ENCODE measurements at regions not wholly inside any gene's neighbourhood (a gene's known extent, or its start where the extent isn't known, plus 50 kb on each side); places are given as distances from the start of the nearest gene placed in this dataset.

DNA sequence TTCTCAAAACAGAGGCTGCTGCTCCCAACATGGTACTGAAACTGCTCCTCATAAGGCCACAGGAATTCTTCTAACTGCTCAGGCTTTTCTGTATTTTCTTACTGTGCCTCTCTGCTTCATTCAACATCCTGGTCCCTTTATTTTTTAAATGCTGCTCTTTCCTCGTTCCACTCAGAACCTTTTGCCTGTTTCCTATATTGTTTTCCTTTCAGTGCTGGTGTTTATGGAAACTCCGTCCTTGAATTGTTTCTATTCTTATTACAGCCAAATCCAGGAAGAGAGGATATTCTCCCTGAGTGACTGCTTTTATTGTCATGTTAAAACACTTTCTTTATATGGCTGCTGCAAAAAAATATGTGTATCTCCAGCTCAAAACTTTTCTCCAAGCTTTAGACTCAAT is 173.0 kb upstream of the E2F7 start:
- no peaks in the 10 kb centered on the region for H3K9me3 ChIP-seq (ENCODE audit: insufficient read depth, low read length)
- no peaks in the 10 kb centered on the region for H3K36me3 ChIP-seq (replicated peaks; ENCODE audit: low read depth, low read length)
- no peak overlapping the region for H3K4me3 ChIP-seq (ENCODE audit: low read length)
- H3K27me3 ChIP-seq (ENCODE audit: low read depth, low read length), result no peaks in the 10 kb centered on the region
- no peak overlapping the region for H3K27ac ChIP-seq (ENCODE audit: low read length)
- no peak overlapping the region for H3K9ac ChIP-seq (ENCODE audit: low read length)
- no peaks in the 10 kb centered on the region for H3K79me2 ChIP-seq (ENCODE audit: low read length)
- no peak overlapping the region for H2AFZ ChIP-seq (ENCODE audit: low read depth, low read length)
- H3K4me1 ChIP-seq (ENCODE audit: low read length), result no peaks in the 10 kb centered on the region
- no peak overlapping the region for H3K4me2 ChIP-seq (ENCODE audit: low read length)
- no peaks in the 10 kb centered on the region for H4K20me1 ChIP-seq (ENCODE audit: insufficient read depth, low read length)
- TF ChIP-seq CTCF (IDR thresholded peaks at IDR 0.05; ENCODE audit: low read depth, low read length) (no peak), EZH2phosphoT487 (IDR thresholded peaks at IDR 0.05; ENCODE audit: low read depth) (no peak)

- no peaks in the 10 kb centered on the region for H3K36me3 ChIP-seq (replicated peaks; ENCODE audit: low read depth, low read length)
- H3K4me1 ChIP-seq (ENCODE audit: low read length), result no peaks in the 10 kb centered on the region
Measured at GRCh38 chr12:77237896-77238295, 172.5 kb upstream of the E2F7 start.

DNA sequence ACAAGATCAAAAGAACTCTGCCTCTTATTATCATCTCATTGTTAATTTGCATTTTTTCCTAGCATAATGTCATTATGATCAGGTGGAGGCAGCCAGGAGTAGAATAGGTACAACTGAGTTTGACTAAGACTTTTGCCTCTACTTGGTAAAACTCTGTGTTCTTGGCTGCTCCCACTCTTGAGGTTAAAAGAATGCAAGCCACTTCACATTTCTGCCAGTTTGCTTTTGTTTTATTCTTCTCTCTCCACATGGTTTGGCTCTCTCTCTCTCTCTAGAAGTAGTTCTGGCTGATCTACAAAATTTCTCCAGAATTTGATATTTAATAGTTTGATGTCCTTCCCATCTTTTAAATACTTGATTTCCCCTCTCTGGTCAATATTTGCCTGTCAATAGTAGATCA is 170.7 kb upstream of the E2F7 start:
- no peak overlapping the region for H3K4me2 ChIP-seq (ENCODE audit: low read length)
- no peak overlapping the region for H2AFZ ChIP-seq (ENCODE audit: low read depth, low read length)
- no peaks in the 10 kb centered on the region for H3K79me2 ChIP-seq (ENCODE audit: low read length)
- no peak overlapping the region for H3K4me3 ChIP-seq (ENCODE audit: low read length)
- H3K9ac ChIP-seq (ENCODE audit: low read length), result no peak overlapping the region
- TF ChIP-seq CTCF (IDR thresholded peaks at IDR 0.05; ENCODE audit: low read depth, low read length), result no peak
- TF ChIP-seq EZH2phosphoT487 (IDR thresholded peaks at IDR 0.05; ENCODE audit: low read depth), result no peak
- no peaks in the 10 kb centered on the region for H4K20me1 ChIP-seq (ENCODE audit: insufficient read depth, low read length)
- H3K36me3 ChIP-seq (replicated peaks; ENCODE audit: low read depth, low read length), result no peaks in the 10 kb centered on the region
- no peaks in the 10 kb centered on the region for H3K4me1 ChIP-seq (ENCODE audit: low read length)
- H3K27ac ChIP-seq (ENCODE audit: low read length), result no peak overlapping the region
- no peaks in the 10 kb centered on the region for H3K9me3 ChIP-seq (ENCODE audit: insufficient read depth, low read length)
- 0 out of 2 replicates have a peak, but pooled peaks cover 5% of the 10 kb centered on the region for H3K27me3 ChIP-seq (ENCODE audit: low read depth, low read length)

More at GRCh38 chr12:77237896-77238295, 172.5 kb upstream of the E2F7 start:
- no peak overlapping the region for H3K9ac ChIP-seq (ENCODE audit: low read length)
- H4K20me1 ChIP-seq (ENCODE audit: insufficient read depth, low read length), result no peaks in the 10 kb centered on the region
- H3K4me3 ChIP-seq (ENCODE audit: low read length), result no peak overlapping the region
- H2AFZ ChIP-seq (ENCODE audit: low read depth, low read length), result no peak overlapping the region
- H3K27ac ChIP-seq (ENCODE audit: low read length), result no peak overlapping the region
- no peaks in the 10 kb centered on the region for H3K9me3 ChIP-seq (ENCODE audit: insufficient read depth, low read length)
- TF ChIP-seq EZH2phosphoT487 (IDR thresholded peaks at IDR 0.05; ENCODE audit: low read depth) (no peak), CTCF (IDR thresholded peaks at IDR 0.05; ENCODE audit: low read depth, low read length) (no peak)
- no peaks in the 10 kb centered on the region for H3K27me3 ChIP-seq (ENCODE audit: low read depth, low read length)
- H3K79me2 ChIP-seq (ENCODE audit: low read length), result no peaks in the 10 kb centered on the region
- no peak overlapping the region for H3K4me2 ChIP-seq (ENCODE audit: low read length)

DNA sequence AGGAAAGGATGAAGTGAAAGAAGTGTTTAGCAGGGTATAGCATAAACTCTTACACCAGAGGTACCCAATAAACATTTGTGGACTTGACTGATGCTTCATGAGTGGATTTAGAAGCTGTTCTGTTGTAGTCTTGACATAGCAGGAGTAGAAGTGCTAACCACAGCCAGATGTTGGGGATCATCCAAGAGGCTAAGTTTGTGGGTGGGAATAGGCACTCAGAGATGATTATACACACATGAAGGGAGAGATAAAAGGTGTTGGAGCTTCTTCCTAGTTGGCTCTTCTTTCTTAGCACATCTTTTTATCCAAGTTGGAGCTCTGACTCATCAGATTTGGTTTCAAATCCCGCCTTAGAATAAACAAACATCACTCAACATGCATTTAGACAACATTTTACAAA is 166.7 kb upstream of the E2F7 start:
- H2AFZ ChIP-seq (ENCODE audit: low read depth, low read length), result no peak overlapping the region
- TF ChIP-seq CTCF (IDR thresholded peaks at IDR 0.05; ENCODE audit: low read depth, low read length) (no peak), EZH2phosphoT487 (IDR thresholded peaks at IDR 0.05; ENCODE audit: low read depth) (no peak)
- no peak overlapping the region for H3K4me2 ChIP-seq (ENCODE audit: low read length)
- H3K9me3 ChIP-seq (ENCODE audit: insufficient read depth, low read length), result no peaks in the 10 kb centered on the region
- H3K36me3 ChIP-seq (replicated peaks; ENCODE audit: low read depth, low read length), result no peaks in the 10 kb centered on the region
- H3K4me3 ChIP-seq (ENCODE audit: low read length), result no peak overlapping the region
- H3K27me3 ChIP-seq (ENCODE audit: low read depth, low read length), result 0 out of 2 replicates have a peak, but pooled peaks cover 5% of the 10 kb centered on the region
- no peaks in the 10 kb centered on the region for H3K4me1 ChIP-seq (ENCODE audit: low read length)
- no peak overlapping the region for H3K27ac ChIP-seq (ENCODE audit: low read length)
- no peak overlapping the region for H3K9ac ChIP-seq (ENCODE audit: low read length)
- H3K79me2 ChIP-seq (ENCODE audit: low read length), result no peaks in the 10 kb centered on the region
- H4K20me1 ChIP-seq (ENCODE audit: insufficient read depth, low read length), result no peaks in the 10 kb centered on the region
